H1 (cell line): ENCODE measurements at regions not wholly inside any gene's neighbourhood (a gene's known extent, or its start where the extent isn't known, plus 50 kb on each side); places are given as distances from the start of the nearest gene placed in this dataset.

Experiments
- BACH1 ChIP-seq: IDR thresholded peaks from 2 replicates; pipeline ENCODE4 v1.6.1; 2012; ENCODE audit warnings: low read length, improper control_type of control experiment
- CHD7 ChIP-seq: fragments of 300-600 bp; sonication (generic); IDR thresholded peaks from 2 replicates; pipeline ENCODE4 v1.7.1; 2012; ENCODE audit warnings: low read length, moderate library complexity, mild to moderate bottlenecking, inconsistent platforms; ENCODE audit not compliant: insufficient replicate concordance
- CTBP2 ChIP-seq: IDR thresholded peaks from 2 replicates; pipeline ENCODE4 v1.7.0; 2011; ENCODE audit warnings: borderline replicate concordance, mild to moderate bottlenecking, moderate library complexity, mixed read lengths, low read length; ENCODE audit not compliant: insufficient read depth, insufficient read length
- KDM4A ChIP-seq: IDR thresholded peaks from one replicate; pipeline ENCODE4 v1.7.1; 2012; ENCODE audit warnings: low read depth, mild to moderate bottlenecking, moderate library complexity, low read length, inconsistent platforms; ENCODE audit not compliant: severe bottlenecking
- MAX ChIP-seq: IDR thresholded peaks from 2 replicates; pipeline ENCODE4 v1.6.1; 2012; ENCODE audit warnings: inconsistent platforms
- TEAD4 ChIP-seq: IDR thresholded peaks from 2 replicates; pipeline ENCODE4 v1.6.1; 2012; ENCODE audit warnings: low read depth, low read length, inconsistent platforms, mixed read lengths

- TF ChIP-seq CHD7 (no peak), BACH1 (no peak), CTBP2 (no peak), MAX (no peak), KDM4A (no peak), TEAD4 (no peak)
Observed at GRCh38 chr14:98731286-98731685, 540.7 kb downstream of the BCL11B start (continued).
